ENCODE measurements at regions not wholly inside any gene's neighbourhood (a gene's known extent, or its start where the extent isn't known, plus 50 kb on each side); places are given as distances from the start of the nearest gene placed in this dataset.

- TF ChIP-seq CTCF (IDR thresholded peaks at IDR 0.05) (no peak), RAD21 (conservative IDR thresholded peaks at IDR 0.05 in 1 of 2, IDR thresholded peaks at IDR 0.05 in 1 of 2) (no peak), RNF2 (IDR thresholded peaks at IDR 0.05; ENCODE audit: borderline replicate concordance, low read depth) (no peak), POLR2A (IDR thresholded peaks at IDR 0.05; ENCODE audit: low read length) (no peak), ZFP36 (IDR thresholded peaks at IDR 0.05; ENCODE audit: borderline replicate concordance, partially characterized antibody) (no peak), CEBPB (IDR thresholded peaks at IDR 0.05) (no peak), MAX (IDR thresholded peaks at IDR 0.05) (no peak), CBX8 (IDR thresholded peaks at IDR 0.05) (no peak), HDAC2 (IDR thresholded peaks at IDR 0.05) (no peak), CHD2 (IDR thresholded peaks at IDR 0.05; ENCODE audit: low read length, partially characterized antibody) (no peak), MAZ (IDR thresholded peaks at IDR 0.05; ENCODE audit: borderline replicate concordance, low read depth, low read length) (no peak), NFE2L2 (conservative IDR thresholded peaks at IDR 0.05; ENCODE audit: low read length) (no peak)
Measured at GRCh38 chr3:130291148-130291547, 54.3 kb upstream of the COL6A5 start.
